GM12878 (cell line): ENCODE measurements at regions not wholly inside any gene's neighbourhood (a gene's known extent, or its start where the extent isn't known, plus 50 kb on each side); places are given as distances from the start of the nearest gene placed in this dataset.

Experiments
- ATAC-seq: fragments of 200-7000 bp; cut with Tn5 transposase; 3 replicates; pipeline ENCODE4 v1.9.1; 2020; ENCODE audit warnings: mild to moderate bottlenecking, moderate library complexity
- BruUV-seq: library from RNA; stranded (reverse); fragments of 400-500 nt; replicated peaks from 2 replicates; lab custom pipeline; 2021; lab: Mats Ljungman, UMichigan
- CTCF ChIA-PET: fragments of 300-600 bp; sonication (Branson Sonifier 250); formaldehyde crosslinking; extraction: SDS; loops from one replicate; lab custom pipeline; 2021; ENCODE audit warnings: inconsistent platforms; lab: Yijun Ruan, JAX
- POLR2A ChIA-PET: fragments of 350-600 bp; formaldehyde crosslinking; extraction: SDS; loops from one replicate; lab custom pipeline; 2021; ENCODE audit warnings: inconsistent platforms; lab: Charles Lee
- RAD21 ChIA-PET: fragments of 300-600 bp; sonication (Branson Sonifier 250); formaldehyde crosslinking; loops from one replicate; lab custom pipeline; 2023; ENCODE audit warnings: antibody characterized with exemption; ENCODE audit not compliant: unreplicated experiment; lab: Charles Lee
- SMC1A ChIA-PET: fragments of 300-600 bp; sonication (Branson Sonifier 250); formaldehyde crosslinking; loops from one replicate; lab custom pipeline; 2023; ENCODE audit not compliant: unreplicated experiment, uncharacterized antibody; lab: Charles Lee
- DNase-seq: peaks from one replicate; pipeline ENCODE4 v3.0.0-alpha.2; 2011; ENCODE audit warnings: low read depth, low spot score
- FAIRE-seq: peaks from 3 replicates; lab custom pipeline; 2011; peaks lifted over from hg19 to GRCh38; lab: Jason Lieb, UNC
- H2AFZ ChIP-seq: 2 replicates; pipeline ENCODE4 v1.6.0; 2011; ENCODE audit warnings: low read depth, low read length, control low read depth; ENCODE audit not compliant: control insufficient read depth
- H3K27ac ChIP-seq: 2 replicates; pipeline ENCODE4 v1.5.1; 2011; ENCODE audit warnings: control low read depth; ENCODE audit not compliant: control insufficient read depth, insufficient read depth
- H3K27me3 ChIP-seq, 2 experiments: replicated peaks in 1 of 2; 2 replicates each; pipeline versions ENCODE4 v1.6.0 to v1.6.1; 2011; ENCODE audit warnings: low read length in 1 of 2; ENCODE audit not compliant: control insufficient read depth in 2 of 2, insufficient read depth in 2 of 2
- H3K36me3 ChIP-seq, 2 experiments: 2 replicates each; pipeline ENCODE4 v1.5.1; 2011; ENCODE audit warnings: low read length in 1 of 2; ENCODE audit not compliant: control insufficient read depth in 2 of 2, insufficient read depth in 2 of 2
- H3K4me1 ChIP-seq: 2 replicates; pipeline ENCODE4 v1.6.1; 2011; ENCODE audit warnings: mild to moderate bottlenecking, low read length, moderate library complexity, mixed read lengths; ENCODE audit not compliant: control insufficient read depth, insufficient read depth
- H3K4me2 ChIP-seq: 2 replicates; pipeline ENCODE4 v1.6.0; 2011; ENCODE audit warnings: control low read depth; ENCODE audit not compliant: control insufficient read depth, insufficient read depth
- H3K4me3 ChIP-seq: fragments of 200-600 bp; sonication (generic); 2 replicates; pipeline ENCODE4 v1.5.1; 2016
- H3K79me2 ChIP-seq: 2 replicates; pipeline ENCODE4 v1.6.0; 2011; ENCODE audit warnings: low read length; ENCODE audit not compliant: control insufficient read depth, insufficient read depth
- H3K9ac ChIP-seq: 2 replicates; pipeline ENCODE4 v1.8.0; 2011; ENCODE audit warnings: low read length, control low read depth, mixed read lengths; ENCODE audit not compliant: control insufficient read depth, insufficient read depth
- H3K9me3 ChIP-seq: replicated peaks from 3 replicates; pipeline ENCODE4 v1.5.1; 2011; ENCODE audit warnings: mild to moderate bottlenecking, low read length; ENCODE audit not compliant: control insufficient read depth, insufficient read depth
- H4K20me1 ChIP-seq: 2 replicates; pipeline ENCODE4 v1.6.0; 2011; ENCODE audit not compliant: control insufficient read depth, insufficient read depth
- ATF7 ChIP-seq: fragments of 450-650 bp; IDR thresholded peaks from 2 replicates; pipeline ENCODE4 v1.6.1; 2016; ENCODE audit warnings: low read depth, mild to moderate bottlenecking
- BCL11A ChIP-seq: IDR thresholded peaks from 2 replicates; pipeline ENCODE4 v1.6.1; 2011; ENCODE audit warnings: low read depth, low read length
- CREB1 ChIP-seq: IDR thresholded peaks from 2 replicates; pipeline ENCODE4 v1.6.1; 2012; ENCODE audit warnings: low read depth, mild to moderate bottlenecking, inconsistent platforms
- HDAC2 ChIP-seq: fragments of 200-600 bp; sonication (generic); IDR thresholded peaks from 2 replicates; pipeline ENCODE4 v1.6.1; 2017
- KAT2A ChIP-seq: conservative IDR thresholded peaks from 2 replicates; pipeline ENCODE4 v1.6.1; 2011; ENCODE audit warnings: low read depth, low read length; ENCODE audit not compliant: control insufficient read depth
- KLF5 ChIP-seq: fragments of 450-650 bp; IDR thresholded peaks from 2 replicates; pipeline ENCODE4 v1.6.1; 2014; ENCODE audit warnings: mild to moderate bottlenecking; ENCODE audit not compliant: partially characterized antibody
- MLLT1 ChIP-seq: fragments of 450-650 bp; IDR thresholded peaks from 2 replicates; pipeline ENCODE4 v1.6.1; 2016; ENCODE audit warnings: mild to moderate bottlenecking
- RAD21 ChIP-seq: IDR thresholded peaks from 2 replicates; pipeline ENCODE4 v1.6.1; 2011; ENCODE audit warnings: mild to moderate bottlenecking, low read depth, low read length, moderate library complexity; ENCODE audit not compliant: insufficient read depth
- RCOR1 ChIP-seq: conservative IDR thresholded peaks from 2 replicates; pipeline ENCODE4 v1.6.1; 2012; ENCODE audit warnings: low read depth, low read length, improper control_type of control experiment
- SMAD1 ChIP-seq: fragments of 450-650 bp; IDR thresholded peaks from 2 replicates; pipeline ENCODE4 v1.6.1; 2018; ENCODE audit warnings: mild to moderate bottlenecking, low read depth; ENCODE audit not compliant: partially characterized antibody
- SRF ChIP-seq, 2 experiments: IDR thresholded peaks; 2 replicates each; pipeline ENCODE4 v1.6.1; 2011; ENCODE audit warnings: low read depth in 2 of 2, low read length in 2 of 2, mild to moderate bottlenecking in 1 of 2, moderate library complexity in 1 of 2
- YBX1 ChIP-seq: fragments of 450-650 bp; IDR thresholded peaks from 2 replicates; pipeline ENCODE4 v1.6.1; 2016; ENCODE audit warnings: antibody characterized with exemption
- ZBED1 ChIP-seq: IDR thresholded peaks from 2 replicates; pipeline ENCODE4 v1.6.1; 2016; ENCODE audit warnings: borderline replicate concordance
- ZZZ3 ChIP-seq: IDR thresholded peaks from 2 replicates; pipeline ENCODE4 v1.6.1; 2011; ENCODE audit warnings: low read depth; ENCODE audit not compliant: control insufficient read depth, insufficient read length
- WGBS: methylation state at CpG from one replicate; pipeline ENCODE4 v1.1.6; 2016; ENCODE audit warnings: low lambda C conversion rate; ENCODE audit not compliant: insufficient replicate concordance, insufficient coverage; ENCODE audit errors: missing lambda C conversion rate; 5-methylcytosine and 5-hydroxymethylcytosine counted together
- in situ Hi-C: fragments of 300-500 bp; cut with MboI; formaldehyde crosslinking; loops from 9 replicates; pipeline ENCODE4 v1.14.3; 2018; ENCODE audit warnings: mixed read lengths
- intact Hi-C: fragments of 100-400 bp; cut with micrococcal nuclease; formaldehyde crosslinking; loops from one replicate; pipeline ENCODE4 v1.14.2; 2022; ENCODE audit not compliant: unreplicated experiment
- TF ChIP-seq, protein P1 (sequence below): IDR thresholded peaks from 2 replicates; pipeline ENCODE4 v1.6.1; 2012; ENCODE audit warnings: low read depth, low read length, improper control_type of control experiment

DNA sequence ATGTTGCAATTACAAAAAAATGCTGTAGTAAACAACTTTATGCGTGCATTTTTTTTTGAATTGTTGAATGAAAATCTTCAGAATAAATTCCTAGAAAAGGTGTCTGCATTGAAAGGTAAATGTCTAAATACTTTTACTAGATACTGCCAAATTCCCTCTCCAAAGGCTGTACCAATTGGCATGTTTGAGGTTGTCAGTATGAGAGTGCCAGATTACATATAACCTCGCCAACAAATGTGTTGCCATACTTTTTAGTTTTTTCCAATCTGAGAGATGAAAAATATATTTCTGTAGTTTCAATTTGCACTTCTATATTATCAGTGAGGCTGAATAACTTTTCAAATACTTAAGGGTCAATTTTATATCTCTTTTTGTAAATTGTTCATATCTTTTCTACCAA, 261.5 kb upstream of the TARS1 start:
- H3K36me3 ChIP-seq: no peaks in the 10 kb centered on the region
- ChIA-PET CTCF (no interaction called here), RAD21 (no interaction called here), POLR2A (no interaction called here), SMC1A (no interaction called here)
- H2AFZ ChIP-seq: no peak overlapping the region
- H3K27ac ChIP-seq: no peak overlapping the region
- H3K27me3 ChIP-seq: no peaks in the 10 kb centered on the region
- no peaks in the 10 kb centered on the region for H4K20me1 ChIP-seq
- no peak overlapping the region for H3K4me3 ChIP-seq
- FAIRE-seq (no peak), DNase-seq (no peak), ATAC-seq (no peak)
- in situ Hi-C loops: no loop called here
- no peaks in the 10 kb centered on the region for H3K79me2 ChIP-seq
- no peaks in the 10 kb centered on the region for H3K4me1 ChIP-seq
- intact Hi-C loops: no loop called here
- no TSS peak for BruUV-seq
- no peaks in the 10 kb centered on the region for H3K9me3 ChIP-seq
- H3K4me2 ChIP-seq: no peak overlapping the region
- no peak overlapping the region for H3K9ac ChIP-seq
- TF ChIP-seq KLF5: no peak
- TF ChIP-seq ZZZ3: no peak
- TF ChIP-seq, protein P1, sequence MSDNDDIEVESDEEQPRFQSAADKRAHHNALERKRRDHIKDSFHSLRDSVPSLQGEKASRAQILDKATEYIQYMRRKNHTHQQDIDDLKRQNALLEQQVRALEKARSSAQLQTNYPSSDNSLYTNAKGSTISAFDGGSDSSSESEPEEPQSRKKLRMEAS: no peak
- TF ChIP-seq ATF7: no peak
- no peak for TF ChIP-seq HDAC2
- TF ChIP-seq BCL11A: no peak
- TF ChIP-seq ZBED1: no peak
- TF ChIP-seq RCOR1: no peak
- no peak for TF ChIP-seq CREB1
- WGBS: 47% methylated on average over 2 of the region's 2 CpGs

- no peak for ATAC-seq
- SMC1A ChIA-PET: no interaction called here
- in situ Hi-C loops: no loop called here
Observed at GRCh38 chr5:33180900-33181299, 259.9 kb upstream of the TARS1 start.

More at GRCh38 chr5:33180900-33181299, 259.9 kb upstream of the TARS1 start:
- H3K27me3 ChIP-seq: no peaks in the 10 kb centered on the region
- intact Hi-C loops: loop anchor here (10.0 kb wide), 1 partner anchor 476 kb away; no protein-coding TSS in a partner anchor
- H3K4me2 ChIP-seq: no peak overlapping the region
- RAD21 ChIA-PET: no interaction called here
- FAIRE-seq (no peak), DNase-seq (no peak)
- WGBS: 25% methylated on average over 4 of the region's 4 CpGs
- no peak overlapping the region for H2AFZ ChIP-seq
- H3K79me2 ChIP-seq: no peaks in the 10 kb centered on the region
- BruUV-seq: no TSS peak
- no peak overlapping the region for H3K27ac ChIP-seq
- CTCF ChIA-PET: no interaction called here
- no peaks in the 10 kb centered on the region for H3K36me3 ChIP-seq
- no peaks in the 10 kb centered on the region for H3K9me3 ChIP-seq
- H4K20me1 ChIP-seq: no peaks in the 10 kb centered on the region
- POLR2A ChIA-PET: no interaction called here
- H3K4me1 ChIP-seq: no peaks in the 10 kb centered on the region
- H3K9ac ChIP-seq: no peak overlapping the region
- H3K4me3 ChIP-seq: no peak overlapping the region
- TF ChIP-seq MLLT1: no peak
- TF ChIP-seq SRF (IDR thresholded peaks at IDR 0.05; ENCODE audit: low read depth in 2 of 2, low read length in 2 of 2): no peak
- no peak for TF ChIP-seq YBX1
- 0 out of 2 replicates have a peak, but pooled peaks have one; percentile 10 for TF ChIP-seq RAD21
- TF ChIP-seq, protein P1: no peak
- no peak for TF ChIP-seq KAT2A
- no peak for TF ChIP-seq SMAD1
